ENCODE measurements at regions not wholly inside any gene's neighbourhood (a gene's known extent, or its start where the extent isn't known, plus 50 kb on each side); places are given as distances from the start of the nearest gene placed in this dataset.

DNA sequence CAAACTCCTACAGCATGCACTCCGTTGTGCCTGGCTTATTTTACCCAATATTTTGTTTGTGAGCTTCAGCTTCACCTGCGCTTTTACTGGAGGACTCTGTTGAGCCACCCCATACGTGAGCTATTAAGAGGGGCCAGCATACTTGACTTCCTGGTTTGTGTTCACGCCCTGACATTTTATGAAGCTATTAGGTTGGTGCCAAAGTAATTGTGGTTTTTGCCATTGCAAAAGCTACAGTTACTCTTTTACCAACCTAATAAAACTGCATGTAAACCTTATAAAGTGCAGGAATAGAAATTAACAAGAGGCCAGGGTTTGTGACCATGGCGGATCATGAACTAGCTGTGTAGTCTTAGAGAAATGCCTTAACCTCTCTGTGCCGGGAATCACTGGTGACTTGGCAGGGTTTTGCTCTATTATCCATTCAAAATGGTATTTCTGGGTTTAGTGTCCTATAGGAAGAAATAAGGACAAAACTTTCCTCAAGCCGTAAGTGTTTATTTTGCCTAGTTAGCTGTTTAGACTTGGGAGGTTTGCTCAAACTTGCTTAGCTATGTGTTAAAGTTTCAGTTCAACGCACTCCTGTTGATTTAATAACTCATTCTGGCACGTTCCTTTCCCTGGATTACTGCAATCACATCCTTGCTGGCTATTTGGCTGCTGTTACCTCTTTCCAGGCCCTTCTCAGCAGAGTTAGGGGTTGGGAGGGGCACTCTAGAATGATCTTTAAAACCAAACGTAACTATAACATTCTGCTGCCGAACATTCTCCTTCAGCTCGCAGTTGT lies 1027.6 kb downstream of the BCL11B start (continued):
- TF ChIP-seq, protein P1, sequence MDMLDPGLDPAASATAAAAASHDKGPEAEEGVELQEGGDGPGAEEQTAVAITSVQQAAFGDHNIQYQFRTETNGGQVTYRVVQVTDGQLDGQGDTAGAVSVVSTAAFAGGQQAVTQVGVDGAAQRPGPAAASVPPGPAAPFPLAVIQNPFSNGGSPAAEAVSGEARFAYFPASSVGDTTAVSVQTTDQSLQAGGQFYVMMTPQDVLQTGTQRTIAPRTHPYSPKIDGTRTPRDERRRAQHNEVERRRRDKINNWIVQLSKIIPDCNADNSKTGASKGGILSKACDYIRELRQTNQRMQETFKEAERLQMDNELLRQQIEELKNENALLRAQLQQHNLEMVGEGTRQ (CRISPR knock-in tag; IDR thresholded peaks at IDR 0.05), result no peak

DNA sequence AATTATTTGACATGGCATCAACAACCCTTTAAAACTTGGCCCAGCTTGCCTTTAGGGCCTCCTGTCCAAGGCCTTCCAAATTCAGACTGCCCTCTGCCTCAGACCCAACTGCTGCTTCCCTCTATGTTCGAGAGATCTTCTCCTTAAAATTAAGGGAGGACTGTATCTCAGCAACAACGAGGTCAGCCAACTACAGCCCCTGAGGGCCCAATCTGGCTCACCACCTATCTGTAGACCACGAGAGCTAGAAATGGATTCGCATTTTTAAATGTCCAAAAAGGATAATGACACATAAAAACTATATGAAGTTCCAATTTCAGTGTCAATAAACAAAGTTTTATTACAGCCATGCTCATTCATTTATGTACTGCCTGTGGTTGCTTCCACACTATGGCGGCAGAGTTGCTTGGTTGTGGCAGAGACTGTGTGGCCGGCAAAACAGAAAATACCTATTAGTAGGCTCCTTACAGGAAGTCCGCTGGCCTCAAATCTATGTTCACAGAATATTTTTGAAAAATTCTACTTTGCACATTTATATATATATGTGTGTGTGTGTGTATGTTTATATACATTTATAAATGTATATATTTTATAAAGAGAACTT lies 1026.9 kb downstream of the BCL11B start:
- ChIA-PET CTCF (no interaction called here), POLR2A (no interaction called here)
- H3K4me1 Mint-ChIP-seq, result peaks cover 9% of the 10 kb centered on the region
- TF ChIP-seq, protein P2, sequence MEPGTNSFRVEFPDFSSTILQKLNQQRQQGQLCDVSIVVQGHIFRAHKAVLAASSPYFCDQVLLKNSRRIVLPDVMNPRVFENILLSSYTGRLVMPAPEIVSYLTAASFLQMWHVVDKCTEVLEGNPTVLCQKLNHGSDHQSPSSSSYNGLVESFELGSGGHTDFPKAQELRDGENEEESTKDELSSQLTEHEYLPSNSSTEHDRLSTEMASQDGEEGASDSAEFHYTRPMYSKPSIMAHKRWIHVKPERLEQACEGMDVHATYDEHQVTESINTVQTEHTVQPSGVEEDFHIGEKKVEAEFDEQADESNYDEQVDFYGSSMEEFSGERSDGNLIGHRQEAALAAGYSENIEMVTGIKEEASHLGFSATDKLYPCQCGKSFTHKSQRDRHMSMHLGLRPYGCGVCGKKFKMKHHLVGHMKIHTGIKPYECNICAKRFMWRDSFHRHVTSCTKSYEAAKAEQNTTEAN (CRISPR knock-in tag; IDR thresholded peaks at IDR 0.05), result no peak
- TF ChIP-seq, protein P3, sequence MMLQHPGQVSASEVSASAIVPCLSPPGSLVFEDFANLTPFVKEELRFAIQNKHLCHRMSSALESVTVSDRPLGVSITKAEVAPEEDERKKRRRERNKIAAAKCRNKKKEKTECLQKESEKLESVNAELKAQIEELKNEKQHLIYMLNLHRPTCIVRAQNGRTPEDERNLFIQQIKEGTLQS (CRISPR knock-in tag; conservative IDR thresholded peaks at IDR 0.05), result no peak
- TF ChIP-seq IRF2 (CRISPR knock-in tag; IDR thresholded peaks at IDR 0.05; ENCODE audit: borderline replicate concordance, low read depth) (no peak), NR1H2 (CRISPR knock-in tag; IDR thresholded peaks at IDR 0.05) (no peak), GTF2I (CRISPR knock-in tag; conservative IDR thresholded peaks at IDR 0.05) (no peak)
- TF ChIP-seq, protein P1 (CRISPR knock-in tag; IDR thresholded peaks at IDR 0.05), result no peak
- H3K9me3 Mint-ChIP-seq, result peaks cover 5% of the 10 kb centered on the region
- no peak overlapping the region for H3K4me3 Mint-ChIP-seq
- no peak for ATAC-seq
- H3K27ac Mint-ChIP-seq, result no peak overlapping the region
- DNase-seq (ENCODE audit: low spot score), result no peak
- no peaks in the 10 kb centered on the region for H3K36me3 Mint-ChIP-seq
- H3K27me3 Mint-ChIP-seq (ENCODE audit: low read depth), result no peaks in the 10 kb centered on the region

DNA sequence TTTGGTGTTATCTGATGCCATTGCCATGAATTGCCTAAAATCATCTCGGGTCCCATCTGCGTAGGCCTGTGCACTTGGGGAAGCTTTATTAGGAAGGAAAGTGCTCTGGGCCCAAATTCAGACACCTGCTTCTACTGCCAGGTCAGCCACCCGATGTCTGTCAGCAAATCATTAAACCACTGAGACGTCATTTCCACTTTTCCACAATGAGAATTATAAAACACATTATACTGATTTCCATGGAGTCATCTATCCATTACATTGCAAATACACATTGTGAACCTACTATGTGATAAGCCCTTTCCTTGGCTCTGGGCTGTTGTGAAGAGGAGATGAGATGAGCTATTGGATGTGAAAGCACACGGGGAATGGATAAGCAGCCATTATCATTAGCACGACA lies 1022.9 kb downstream of the BCL11B start:
- TF ChIP-seq, protein P4, sequence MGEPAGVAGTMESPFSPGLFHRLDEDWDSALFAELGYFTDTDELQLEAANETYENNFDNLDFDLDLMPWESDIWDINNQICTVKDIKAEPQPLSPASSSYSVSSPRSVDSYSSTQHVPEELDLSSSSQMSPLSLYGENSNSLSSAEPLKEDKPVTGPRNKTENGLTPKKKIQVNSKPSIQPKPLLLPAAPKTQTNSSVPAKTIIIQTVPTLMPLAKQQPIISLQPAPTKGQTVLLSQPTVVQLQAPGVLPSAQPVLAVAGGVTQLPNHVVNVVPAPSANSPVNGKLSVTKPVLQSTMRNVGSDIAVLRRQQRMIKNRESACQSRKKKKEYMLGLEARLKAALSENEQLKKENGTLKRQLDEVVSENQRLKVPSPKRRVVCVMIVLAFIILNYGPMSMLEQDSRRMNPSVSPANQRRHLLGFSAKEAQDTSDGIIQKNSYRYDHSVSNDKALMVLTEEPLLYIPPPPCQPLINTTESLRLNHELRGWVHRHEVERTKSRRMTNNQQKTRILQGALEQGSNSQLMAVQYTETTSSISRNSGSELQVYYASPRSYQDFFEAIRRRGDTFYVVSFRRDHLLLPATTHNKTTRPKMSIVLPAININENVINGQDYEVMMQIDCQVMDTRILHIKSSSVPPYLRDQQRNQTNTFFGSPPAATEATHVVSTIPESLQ (CRISPR knock-in tag; IDR thresholded peaks at IDR 0.05), result no peak
- TF ChIP-seq TP53 (CRISPR knock-in tag; IDR thresholded peaks at IDR 0.05) (no peak), GTF2I (CRISPR knock-in tag; conservative IDR thresholded peaks at IDR 0.05) (no peak), HMGA2 (CRISPR knock-in tag; IDR thresholded peaks at IDR 0.05) (no peak)
- TF ChIP-seq, protein P1 (CRISPR knock-in tag; IDR thresholded peaks at IDR 0.05), result no peak
- no peak overlapping the region for H3K4me3 Mint-ChIP-seq
- H3K36me3 Mint-ChIP-seq, result no peaks in the 10 kb centered on the region
- H3K27me3 Mint-ChIP-seq (ENCODE audit: low read depth), result no peaks in the 10 kb centered on the region
- no peak overlapping the region for H3K27ac Mint-ChIP-seq
- H3K4me1 Mint-ChIP-seq, result peaks cover 9% of the 10 kb centered on the region
- ATAC-seq, result no peak
- DNase-seq (ENCODE audit: low spot score), result no peak
- peaks cover 8% of the 10 kb centered on the region for H3K9me3 Mint-ChIP-seq
- ChIA-PET POLR2A (no interaction called here), CTCF (interaction anchor here (1.1 to 1.8 kb wide), 2 partner anchors 54 to 1071 kb away, joined by 3 to 4 read pairs; no protein-coding TSS in a partner anchor)

DNA sequence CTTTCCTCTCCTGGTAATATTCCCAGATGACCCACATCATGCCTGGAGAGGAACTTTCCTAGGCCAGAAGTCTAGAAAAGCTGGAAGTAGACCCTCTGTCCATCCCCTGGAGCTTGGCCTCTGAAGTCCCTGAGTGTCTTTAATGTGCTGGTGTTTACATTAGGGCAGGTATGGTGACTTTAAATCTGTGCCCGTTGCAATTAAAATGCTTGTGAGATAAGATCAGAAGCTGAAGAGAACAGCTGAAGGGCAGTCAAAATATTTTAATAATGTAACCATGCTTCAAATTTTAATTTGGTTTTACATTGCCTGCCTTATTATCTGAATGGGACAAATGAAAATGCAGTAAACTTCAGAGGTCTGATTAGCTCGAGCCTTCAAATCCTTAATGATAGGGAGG lies 1022.5 kb downstream of the BCL11B start:
- no peak overlapping the region for H3K27ac Mint-ChIP-seq
- H3K27me3 Mint-ChIP-seq (ENCODE audit: low read depth), result no peaks in the 10 kb centered on the region
- TF ChIP-seq, protein P5, sequence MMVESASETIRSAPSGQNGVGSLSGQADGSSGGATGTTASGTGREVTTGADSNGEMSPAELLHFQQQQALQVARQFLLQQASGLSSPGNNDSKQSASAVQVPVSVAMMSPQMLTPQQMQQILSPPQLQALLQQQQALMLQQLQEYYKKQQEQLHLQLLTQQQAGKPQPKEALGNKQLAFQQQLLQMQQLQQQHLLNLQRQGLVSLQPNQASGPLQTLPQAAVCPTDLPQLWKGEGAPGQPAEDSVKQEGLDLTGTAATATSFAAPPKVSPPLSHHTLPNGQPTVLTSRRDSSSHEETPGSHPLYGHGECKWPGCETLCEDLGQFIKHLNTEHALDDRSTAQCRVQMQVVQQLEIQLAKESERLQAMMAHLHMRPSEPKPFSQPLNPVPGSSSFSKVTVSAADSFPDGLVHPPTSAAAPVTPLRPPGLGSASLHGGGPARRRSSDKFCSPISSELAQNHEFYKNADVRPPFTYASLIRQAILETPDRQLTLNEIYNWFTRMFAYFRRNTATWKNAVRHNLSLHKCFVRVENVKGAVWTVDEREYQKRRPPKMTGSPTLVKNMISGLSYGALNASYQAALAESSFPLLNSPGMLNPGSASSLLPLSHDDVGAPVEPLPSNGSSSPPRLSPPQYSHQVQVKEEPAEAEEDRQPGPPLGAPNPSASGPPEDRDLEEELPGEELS (CRISPR knock-in tag; IDR thresholded peaks at IDR 0.05), result no peak
- TF ChIP-seq, protein P6, sequence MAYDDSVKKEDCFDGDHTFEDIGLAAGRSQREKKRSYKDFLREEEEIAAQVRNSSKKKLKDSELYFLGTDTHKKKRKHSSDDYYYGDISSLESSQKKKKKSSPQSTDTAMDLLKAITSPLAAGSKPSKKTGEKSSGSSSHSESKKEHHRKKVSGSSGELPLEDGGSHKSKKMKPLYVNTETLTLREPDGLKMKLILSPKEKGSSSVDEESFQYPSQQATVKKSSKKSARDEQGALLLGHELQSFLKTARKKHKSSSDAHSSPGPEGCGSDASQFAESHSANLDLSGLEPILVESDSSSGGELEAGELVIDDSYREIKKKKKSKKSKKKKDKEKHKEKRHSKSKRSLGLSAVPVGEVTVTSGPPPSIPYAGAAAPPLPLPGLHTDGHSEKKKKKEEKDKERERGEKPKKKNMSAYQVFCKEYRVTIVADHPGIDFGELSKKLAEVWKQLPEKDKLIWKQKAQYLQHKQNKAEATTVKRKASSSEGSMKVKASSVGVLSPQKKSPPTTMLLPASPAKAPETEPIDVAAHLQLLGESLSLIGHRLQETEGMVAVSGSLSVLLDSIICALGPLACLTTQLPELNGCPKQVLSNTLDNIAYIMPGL (CRISPR knock-in tag; IDR thresholded peaks at IDR 0.05), result no peak
- TF ChIP-seq ZNF396 (CRISPR knock-in tag; IDR thresholded peaks at IDR 0.05; ENCODE audit: borderline replicate concordance) (no peak), JUN (CRISPR knock-in tag; IDR thresholded peaks at IDR 0.05) (no peak)

More for the DNA sequence above, 1022.5 kb downstream of the BCL11B start:
- no peaks in the 10 kb centered on the region for H3K36me3 Mint-ChIP-seq
- no peak for ATAC-seq
- peaks cover 8% of the 10 kb centered on the region for H3K9me3 Mint-ChIP-seq
- no peak overlapping the region for H3K4me3 Mint-ChIP-seq
- peaks cover 9% of the 10 kb centered on the region for H3K4me1 Mint-ChIP-seq
- CTCF ChIA-PET, result interaction anchor here (1.1 to 1.8 kb wide), 2 partner anchors 54 to 1071 kb away, joined by 3 to 4 read pairs; no protein-coding TSS in a partner anchor
- DNase-seq (ENCODE audit: low spot score), result no peak
- POLR2A ChIA-PET, result no interaction called here

Data from WTC11 (cell line).